Prostate gland (tissue), 2 donors: ENCODE measurements at regions not wholly inside any gene's neighbourhood (a gene's known extent, or its start where the extent isn't known, plus 50 kb on each side); places are given as distances from the start of the nearest gene placed in this dataset.

Experiments
- DNase-seq: peaks from one replicate; pipeline ENCODE4 v3.0.0-alpha.2; 2019; ENCODE audit warnings: low spot score
- H3K27ac ChIP-seq, 2 donors: fragments of 200-600 bp; sonication (generic); 2 replicates each; pipeline ENCODE4 v1.5.1; 2017 to 2019
- H3K27me3 ChIP-seq: fragments of 200-600 bp; sonication (generic); replicated peaks from 2 replicates; pipeline ENCODE4 v1.5.1; 2019; ENCODE audit not compliant: insufficient read depth
- H3K36me3 ChIP-seq, 2 donors: fragments of 200-600 bp; sonication (generic); 1 replicate in 1 of 2; 2 replicates in 1 of 2; pipeline versions ENCODE4 v1.5.1 to v1.8.1; 2017 to 2019
- H3K4me1 ChIP-seq: fragments of 200-600 bp; sonication (generic); replicated peaks from 2 replicates; pipeline ENCODE4 v1.5.1; 2019
- H3K4me3 ChIP-seq, 2 donors: fragments of 200-600 bp; sonication (generic); 2 replicates each; pipeline ENCODE4 v1.5.1; 2017 to 2019
- H3K9me3 ChIP-seq: fragments of 200-600 bp; sonication (generic); 2 replicates; pipeline ENCODE4 v1.5.1; 2017
- POLR2A ChIP-seq: fragments of 450-650 bp; IDR thresholded peaks from one replicate; pipeline ENCODE4 v1.6.1; 2016; ENCODE audit warnings: antibody characterized with exemption, mild to moderate bottlenecking
- POLR2AphosphoS5 ChIP-seq: sonication (generic); formaldehyde crosslinking; IDR thresholded peaks from one replicate; pipeline ENCODE4 v1.6.1; 2017; ENCODE audit warnings: antibody characterized with exemption
- WGBS: methylation state at CpG from one replicate; pipeline ENCODE4 v1.1.5; 2018; 5-methylcytosine and 5-hydroxymethylcytosine counted together
- intact Hi-C: fragments of 100-400 bp; cut with DNase I; formaldehyde crosslinking; loops from one replicate; pipeline ENCODE4 v1.14.2; 2022
- TF ChIP-seq, protein P1 (sequence below), 4 experiments: fragments of 200-600 bp in 2 of 4; fragments of 450-650 bp in 2 of 4; sonication (generic) in 2 of 4; IDR thresholded peaks; 1 replicate in 3 of 4; 2 replicates in 1 of 4; pipeline ENCODE4 v1.5.1; 2016 to 2019; ENCODE audit warnings: antibody characterized with exemption in 4 of 4, mild to moderate bottlenecking in 2 of 4, moderate library complexity in 2 of 4

DNA sequence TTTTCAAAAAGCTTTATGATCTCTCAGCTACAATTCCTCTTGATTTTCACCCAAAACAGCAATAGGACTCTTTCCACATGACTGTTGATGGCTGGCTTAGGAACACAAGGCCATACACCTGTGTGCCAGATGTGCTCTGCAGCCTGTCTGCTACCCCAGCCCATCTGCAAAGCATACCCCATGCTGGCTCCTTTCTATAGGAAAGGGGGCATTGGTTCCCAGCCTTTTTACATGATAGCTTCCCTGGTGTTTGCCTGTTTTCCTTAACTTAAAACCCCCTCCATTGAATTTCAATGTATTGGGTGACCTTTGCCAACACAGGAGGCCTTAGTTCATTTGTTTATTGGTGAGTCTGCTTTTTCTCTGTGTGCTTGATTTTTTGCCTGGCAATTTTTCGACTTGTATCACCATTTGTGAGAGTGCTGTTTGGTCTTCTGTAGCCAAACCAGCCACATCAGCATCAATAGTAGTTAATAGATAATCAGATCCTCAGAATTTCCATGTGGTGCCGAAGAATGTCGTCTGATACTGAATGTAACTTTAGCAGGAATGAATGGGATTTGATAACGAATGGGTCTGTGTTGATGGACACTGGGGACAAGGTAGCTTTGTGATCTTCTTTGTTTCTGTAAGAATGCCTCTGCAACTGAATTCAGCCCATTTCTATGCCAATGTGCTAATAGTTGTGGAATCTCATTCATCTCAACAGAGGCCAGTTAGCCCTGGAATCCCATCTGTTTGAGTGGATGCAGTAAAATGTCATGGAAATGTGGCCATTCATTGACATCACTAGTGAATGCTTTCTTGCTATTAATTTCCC lies 272.2 kb upstream of the RARB start:
- intact Hi-C loops: loop anchor here (10.0 kb wide), 2 partner anchors 269 to 349 kb away; partner anchors contain the start of gene RARB
- Histone ChIP-seq H3K27me3 (no peaks in the 10 kb centered on the region), H3K36me3 (no peaks in the 10 kb centered on the region), H3K9me3 (no peaks in the 10 kb centered on the region), H3K4me1 (no peaks in the 10 kb centered on the region), H3K27ac (no peak overlapping the region), H3K4me3 (no peak overlapping the region)
- 76% methylated on average over 4 of the region's 4 CpGs for WGBS
- TF ChIP-seq POLR2A (no peak), POLR2AphosphoS5 (no peak)
- no peak for DNase-seq

- Histone ChIP-seq H3K27me3 (no peaks in the 10 kb centered on the region), H3K4me3 (no peak overlapping the region), H3K9me3 (no peaks in the 10 kb centered on the region), H3K4me1 (no peaks in the 10 kb centered on the region), H3K27ac (no peak overlapping the region), H3K36me3 (no peaks in the 10 kb centered on the region)
- WGBS: 47% methylated on average over 5 of the region's 5 CpGs
- DNase-seq: no peak
- peak; percentile 6 for TF ChIP-seq POLR2AphosphoS5
- TF ChIP-seq, protein P1, sequence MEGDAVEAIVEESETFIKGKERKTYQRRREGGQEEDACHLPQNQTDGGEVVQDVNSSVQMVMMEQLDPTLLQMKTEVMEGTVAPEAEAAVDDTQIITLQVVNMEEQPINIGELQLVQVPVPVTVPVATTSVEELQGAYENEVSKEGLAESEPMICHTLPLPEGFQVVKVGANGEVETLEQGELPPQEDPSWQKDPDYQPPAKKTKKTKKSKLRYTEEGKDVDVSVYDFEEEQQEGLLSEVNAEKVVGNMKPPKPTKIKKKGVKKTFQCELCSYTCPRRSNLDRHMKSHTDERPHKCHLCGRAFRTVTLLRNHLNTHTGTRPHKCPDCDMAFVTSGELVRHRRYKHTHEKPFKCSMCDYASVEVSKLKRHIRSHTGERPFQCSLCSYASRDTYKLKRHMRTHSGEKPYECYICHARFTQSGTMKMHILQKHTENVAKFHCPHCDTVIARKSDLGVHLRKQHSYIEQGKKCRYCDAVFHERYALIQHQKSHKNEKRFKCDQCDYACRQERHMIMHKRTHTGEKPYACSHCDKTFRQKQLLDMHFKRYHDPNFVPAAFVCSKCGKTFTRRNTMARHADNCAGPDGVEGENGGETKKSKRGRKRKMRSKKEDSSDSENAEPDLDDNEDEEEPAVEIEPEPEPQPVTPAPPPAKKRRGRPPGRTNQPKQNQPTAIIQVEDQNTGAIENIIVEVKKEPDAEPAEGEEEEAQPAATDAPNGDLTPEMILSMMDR (IDR thresholded peaks at IDR 0.05): no peak
- intact Hi-C loops: loop anchor here (10.0 kb wide), 2 partner anchors 268 to 348 kb away; partner anchors contain the start of gene RARB
These were observed 271.4 kb upstream of the RARB start for GRCh38 chr3:25156626-25157025.

GRCh38 chr3:25165306-25165705 lies 262.8 kb upstream of the RARB start:
- Histone ChIP-seq H3K27ac (no peak overlapping the region), H3K9me3 (no peaks in the 10 kb centered on the region), H3K4me3 (no peak overlapping the region), H3K4me1 (no peaks in the 10 kb centered on the region), H3K27me3 (no peaks in the 10 kb centered on the region), H3K36me3 (no peaks in the 10 kb centered on the region)
- WGBS: 94% methylated on average over 3 of the region's 3 CpGs
- TF ChIP-seq, protein P1 (IDR thresholded peaks at IDR 0.05): no peak
- TF ChIP-seq POLR2A (no peak), POLR2AphosphoS5 (no peak)
- intact Hi-C loops: no loop called here
- no peak for DNase-seq

GRCh38 chr3:25166016-25166415 lies 262.0 kb upstream of the RARB start:
- no peak overlapping the region for H3K27ac ChIP-seq
- WGBS: 90% methylated on average over 3 of the region's 3 CpGs
- no peak overlapping the region for H3K4me3 ChIP-seq
- intact Hi-C loops: no loop called here
- no peaks in the 10 kb centered on the region for H3K36me3 ChIP-seq
- TF ChIP-seq, protein P1 (IDR thresholded peaks at IDR 0.05): no peak
- TF ChIP-seq POLR2AphosphoS5 (no peak), POLR2A (no peak)
- DNase-seq: no peak
- no peaks in the 10 kb centered on the region for H3K27me3 ChIP-seq
- no peaks in the 10 kb centered on the region for H3K9me3 ChIP-seq
- no peaks in the 10 kb centered on the region for H3K4me1 ChIP-seq

- Histone ChIP-seq H3K27me3 (no peaks in the 10 kb centered on the region), H3K36me3 (no peaks in the 10 kb centered on the region), H3K27ac (no peak overlapping the region), H3K4me1 (no peaks in the 10 kb centered on the region), H3K4me3 (no peak overlapping the region), H3K9me3 (no peaks in the 10 kb centered on the region)
- 84% methylated on average over 3 of the region's 3 CpGs for WGBS
- TF ChIP-seq, protein P1 (IDR thresholded peaks at IDR 0.05): no peak
- TF ChIP-seq POLR2A (no peak), POLR2AphosphoS5 (no peak)
- no peak for DNase-seq
- intact Hi-C loops: no loop called here
These were observed 258.9 kb upstream of the RARB start for GRCh38 chr3:25169151-25169550.
